ENCODE measurements at regions not wholly inside any gene's neighbourhood (a gene's known extent, or its start where the extent isn't known, plus 50 kb on each side); places are given as distances from the start of the nearest gene placed in this dataset.

GRCh38 chr11:70002433-70002832 lies 75.7 kb upstream of the ANO1 start:
- no peak for DNase-seq

DNA sequence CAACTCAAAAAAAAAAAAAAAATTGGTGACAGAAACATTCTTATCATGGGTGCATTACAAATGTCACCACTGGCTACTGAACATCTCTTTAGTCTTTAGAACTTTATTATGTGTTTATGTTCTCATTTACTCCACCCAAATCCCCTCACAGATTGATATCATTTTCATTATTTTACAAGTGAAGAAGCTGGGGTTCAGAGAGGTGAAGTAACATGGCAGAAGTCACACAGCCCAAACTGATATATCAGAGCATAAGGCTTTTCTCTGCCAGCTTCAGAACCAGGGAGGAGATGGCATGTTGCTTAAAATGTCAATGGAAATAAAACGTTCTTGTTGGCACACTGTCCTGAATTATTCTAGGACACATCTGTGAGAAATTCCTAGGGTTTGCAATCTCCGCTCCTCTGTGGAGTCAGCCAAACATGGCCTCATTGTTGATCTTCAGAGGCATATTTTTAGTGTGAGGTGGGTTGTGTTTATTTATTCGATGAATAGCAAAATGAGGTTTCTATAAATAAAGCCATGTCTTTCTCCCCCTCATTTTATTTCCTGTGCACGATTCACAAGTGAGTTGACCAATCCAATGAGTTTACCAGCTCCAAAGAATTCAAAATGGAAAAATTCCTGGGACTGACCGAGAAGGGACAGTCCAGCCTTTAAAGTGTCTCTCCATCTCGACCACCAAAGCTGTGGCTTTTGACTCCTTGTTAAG lies 72.9 kb upstream of the ANO1 start:
- no peak for DNase-seq

DNA sequence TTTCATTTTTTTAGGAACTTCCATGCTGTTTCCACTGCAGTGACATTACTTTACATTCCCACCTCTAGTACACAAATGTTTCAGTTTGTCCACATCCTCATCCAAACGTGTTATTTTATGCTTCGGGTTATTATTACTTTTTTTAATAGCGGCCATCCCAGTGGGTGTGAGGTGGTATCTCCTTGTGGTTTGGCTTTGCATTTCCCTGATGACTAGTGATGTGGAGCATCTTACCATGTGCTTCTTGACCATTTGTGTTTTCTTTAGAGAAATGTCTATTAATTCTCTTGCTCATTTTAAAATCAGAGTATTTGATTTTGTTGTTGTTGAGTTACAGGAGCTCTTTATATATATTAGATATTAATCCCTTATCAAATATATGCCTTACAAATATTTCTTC lies 70.3 kb upstream of the ANO1 start:
- no peak for DNase-seq

- DNase-seq, result no peak
These were observed 67.3 kb upstream of the ANO1 start for GRCh38 chr11:70010774-70011173.

DNA sequence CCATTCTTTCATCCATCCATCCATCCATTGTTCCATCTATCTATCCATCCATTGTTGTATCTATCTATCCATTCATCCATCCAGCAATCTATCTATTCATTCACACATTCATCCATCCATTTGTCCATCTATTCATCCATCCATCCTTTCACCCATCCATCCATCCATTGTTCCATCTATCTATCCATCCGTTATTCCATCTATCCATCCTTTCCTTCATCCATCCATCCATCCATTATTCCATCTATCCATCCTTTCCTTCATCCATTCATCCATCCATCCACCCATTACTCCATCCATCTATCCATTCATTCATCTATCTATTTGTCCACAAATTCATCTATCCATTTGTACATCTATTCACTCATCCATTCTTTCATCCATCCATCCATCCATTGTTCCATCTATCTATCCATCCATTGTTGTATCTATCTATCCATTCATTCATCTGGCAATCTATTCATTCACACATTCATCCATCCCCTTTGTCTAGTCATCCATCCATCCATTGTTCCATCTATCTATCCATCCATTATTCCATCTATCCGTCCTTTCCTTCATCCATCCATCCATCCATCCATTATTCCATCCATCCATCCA lies 65.9 kb upstream of the ANO1 start:
- DNase-seq, result no peak

DNA sequence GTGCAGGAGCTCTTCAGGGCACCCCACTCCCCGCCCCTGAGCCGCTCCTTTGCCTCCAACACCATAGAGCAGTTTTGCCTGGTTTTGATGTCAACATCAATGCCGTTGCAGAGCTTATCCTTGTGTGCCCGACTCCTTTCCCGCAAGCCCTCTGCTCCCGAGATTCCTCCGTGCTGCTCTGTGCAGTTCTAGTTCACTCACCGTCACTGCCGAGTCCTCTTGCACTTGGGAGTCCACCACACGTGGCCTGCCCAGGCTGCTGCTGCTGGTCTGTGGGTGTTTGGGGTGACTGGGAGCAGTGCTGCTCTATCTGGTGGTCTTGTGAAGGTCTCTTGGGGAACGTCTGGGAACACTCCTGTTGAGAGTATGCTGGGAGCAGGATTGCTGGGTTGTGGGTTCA lies 63.8 kb upstream of the ANO1 start:
- DNase-seq, result no peak

- no peak for DNase-seq
These were observed 61.3 kb upstream of the ANO1 start for GRCh38 chr11:70016666-70017367.

DNA sequence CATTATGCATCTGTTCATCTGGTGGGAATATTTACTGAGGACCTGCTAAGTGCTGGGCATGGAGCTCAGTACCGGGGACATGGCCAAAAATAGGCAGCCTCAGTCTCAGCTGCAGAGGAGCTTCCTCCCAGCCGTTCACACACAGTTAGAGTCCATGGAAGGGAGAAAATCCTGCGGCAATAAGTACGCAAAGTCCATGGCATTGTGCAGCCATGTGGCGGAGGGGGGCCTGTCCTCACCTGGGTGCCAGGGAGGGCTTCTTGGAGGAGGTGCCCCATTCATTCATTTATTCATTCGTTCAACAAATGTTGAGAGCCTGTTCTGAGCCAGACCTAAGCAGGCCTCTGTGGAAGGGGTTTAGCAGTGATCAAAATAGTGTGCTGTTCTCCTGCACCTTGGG lies 59.3 kb upstream of the ANO1 start:
- DNase-seq, result no peak

DNA sequence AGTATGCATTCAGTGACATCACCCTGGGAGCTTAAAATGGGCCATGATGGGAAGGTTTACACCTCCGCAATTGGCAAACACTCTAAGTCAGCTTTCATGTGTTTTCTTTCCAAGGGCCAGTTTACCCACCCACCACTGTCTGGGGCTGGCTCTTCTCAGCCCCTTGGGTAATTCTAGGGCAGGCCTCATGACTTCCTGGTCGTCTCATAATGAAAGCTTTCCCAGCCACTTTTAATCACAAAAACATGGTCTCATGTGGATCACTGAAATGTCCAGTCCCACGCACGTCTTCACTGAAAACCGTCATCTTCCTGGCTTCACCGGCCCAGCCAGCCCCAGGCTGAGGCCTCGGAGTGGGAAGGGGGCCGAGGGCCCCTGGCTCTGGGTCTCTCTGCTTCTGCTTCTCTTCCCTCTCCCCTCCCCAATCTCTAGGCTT lies 58.5 kb upstream of the ANO1 start:
- DNase-seq, result no peak

- DNase-seq, result no peak
These were observed 57.5 kb upstream of the ANO1 start for GRCh38 chr11:70020336-70021214.

DNA sequence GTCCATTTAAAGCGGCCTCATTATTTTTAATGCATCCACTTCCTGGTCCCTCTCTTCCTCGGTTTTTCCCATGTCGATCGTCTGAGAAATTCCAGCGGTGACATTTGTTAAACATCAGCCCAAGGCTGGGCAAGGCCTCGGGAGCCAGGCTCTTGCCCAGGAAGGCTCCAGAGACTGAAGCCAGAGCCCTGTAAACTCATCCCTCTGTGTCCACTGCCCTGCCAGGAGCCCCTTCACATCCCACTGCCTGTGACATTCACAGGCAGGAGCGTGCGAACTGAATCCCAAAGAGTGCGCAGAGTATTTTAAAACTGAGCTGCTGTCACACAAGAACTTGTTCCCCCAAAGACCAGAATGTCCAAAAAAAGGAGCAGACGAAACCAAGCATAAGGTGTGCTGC lies 56.5 kb upstream of the ANO1 start:
- DNase-seq, result no peak

DNA sequence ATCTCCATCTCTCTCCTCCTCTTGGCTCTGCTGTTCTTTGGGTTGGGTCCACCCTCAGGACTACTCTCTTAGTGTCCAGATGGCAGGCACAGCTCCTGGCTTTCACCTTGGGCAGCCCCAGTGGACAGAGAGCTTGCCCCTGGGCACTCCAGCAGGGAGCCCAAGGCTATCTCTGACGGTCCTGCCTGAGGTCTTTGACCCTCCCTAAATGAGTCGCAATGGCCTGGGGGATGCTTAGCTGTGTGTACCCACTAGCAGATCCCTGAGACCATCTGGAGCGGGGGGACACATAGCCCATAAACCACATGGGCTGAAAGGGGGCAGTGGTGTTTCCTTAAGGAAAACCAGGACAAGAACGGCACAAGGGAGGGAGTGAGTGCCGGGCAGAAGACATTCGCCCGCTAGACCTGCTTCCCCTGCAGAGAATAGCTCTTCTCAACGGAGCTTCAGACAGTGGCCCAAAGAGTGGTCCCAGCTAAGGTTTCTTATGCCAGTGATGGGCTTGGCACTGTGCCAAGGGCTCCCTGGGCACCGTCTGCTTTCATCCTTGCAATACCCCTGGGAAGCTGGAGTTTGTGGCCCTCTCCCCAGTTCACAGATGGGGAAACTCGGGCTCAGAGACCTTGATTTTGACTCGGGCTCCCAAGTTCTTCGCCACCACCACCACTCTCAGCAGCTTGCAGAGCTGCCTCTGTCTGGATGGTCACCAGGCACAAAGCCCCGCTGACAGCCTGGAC lies 53.9 kb upstream of the ANO1 start:
- DNase-seq, result no peak

DNA sequence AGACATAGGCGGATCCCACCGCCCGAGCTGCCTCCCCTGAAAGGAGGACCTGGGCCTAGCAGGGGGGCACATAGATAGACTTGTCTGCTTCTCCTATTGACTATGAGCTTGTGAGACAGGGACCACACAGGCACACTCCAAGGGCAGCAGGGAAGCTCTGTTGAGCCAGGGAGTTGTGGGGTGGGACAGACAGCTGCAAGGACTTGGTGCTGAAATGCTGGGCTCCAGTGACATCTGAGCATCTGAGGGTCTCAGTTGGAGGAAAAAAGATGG lies 53.4 kb upstream of the ANO1 start:
- no peak for DNase-seq

DNA sequence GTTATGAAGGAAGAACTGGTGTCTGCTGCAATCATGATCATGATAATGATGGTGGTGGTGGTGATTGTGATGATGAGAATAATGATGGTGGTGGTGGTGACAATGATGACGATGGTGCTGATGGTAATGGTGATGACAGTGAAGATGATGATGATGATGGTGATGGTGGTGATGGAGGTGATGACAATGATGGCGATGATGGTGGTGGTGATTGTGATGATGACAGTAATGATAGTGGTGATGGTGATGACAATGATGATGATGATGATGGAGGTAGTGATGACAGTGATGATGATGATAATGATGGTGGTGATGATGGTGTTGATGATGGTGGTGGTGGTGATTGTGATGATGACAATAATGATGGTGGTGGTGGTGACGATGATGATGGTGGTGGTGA lies 52.8 kb upstream of the ANO1 start:
- DNase-seq, result no peak

DNA sequence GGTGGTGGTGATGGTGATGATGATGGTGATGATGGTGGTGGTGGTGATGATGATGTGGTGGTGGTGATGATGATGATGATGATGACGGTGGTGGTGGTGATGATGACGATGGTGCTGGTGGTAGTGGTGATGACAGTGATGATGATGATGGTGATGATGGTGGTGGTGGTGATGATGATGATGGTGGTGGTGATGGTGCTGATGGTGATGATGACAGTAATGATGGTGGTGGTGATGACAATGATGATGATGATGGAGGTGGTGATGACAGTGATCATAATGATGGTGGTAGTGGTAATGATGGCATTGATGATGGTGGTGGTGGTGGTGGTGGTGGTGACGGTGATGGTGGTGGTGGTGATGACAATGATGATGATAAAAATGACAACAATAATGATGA lies 52.1 kb upstream of the ANO1 start:
- DNase-seq, result no peak

GRCh38 chr11:70026726-70027125 lies 51.4 kb upstream of the ANO1 start:
- DNase-seq, result no peak

- DNase-seq, result no peak
These were observed 50.7 kb upstream of the ANO1 start for GRCh38 chr11:70027451-70027850.

- no peak for DNase-seq
These were observed 49.8 kb upstream of the ANO1 start for GRCh38 chr11:70028147-70028855.

Measured in stimulated activated CD4-positive, alpha-beta T cell treated with anti-CD3 and anti-CD28 coated beads, Interleukin-4, amount 100 ng/mL, for 4 hours (primary cell).